ENCODE measurements at regions not wholly inside any gene's neighbourhood (a gene's known extent, or its start where the extent isn't known, plus 50 kb on each side); places are given as distances from the start of the nearest gene placed in this dataset.
A peak's percentile ranks its signal among the peaks of the same experiment; 100 is the strongest.
"Not testable (repeated sequence)": the region's sequence is repeated elsewhere in the genome, so short reads cannot be mapped to it uniquely, and the experiment has no call there.

DNA sequence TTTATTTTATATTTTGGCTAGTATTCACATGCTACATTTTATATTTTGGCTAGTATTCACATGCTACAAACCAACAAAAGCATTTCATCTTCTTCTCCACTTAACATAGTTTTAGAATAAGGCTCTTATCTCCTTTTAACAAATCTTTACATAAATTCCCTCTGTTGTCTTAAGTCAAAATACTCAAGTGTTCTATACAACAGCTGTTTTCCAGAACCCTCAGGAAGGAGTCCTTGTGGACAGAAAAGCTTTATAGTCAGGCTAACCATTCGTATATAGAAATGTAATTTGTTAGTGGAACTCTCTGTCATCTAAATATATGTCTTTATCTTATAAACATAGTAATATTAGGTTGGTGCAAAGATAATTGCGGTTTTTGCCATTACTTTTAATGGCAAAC lies 191.0 kb upstream of the FLRT2 start:
- DNase-seq = no peak

- no peak for DNase-seq
Observed at GRCh38 chr14:85342858-85343607, 186.9 kb upstream of the FLRT2 start.

DNA sequence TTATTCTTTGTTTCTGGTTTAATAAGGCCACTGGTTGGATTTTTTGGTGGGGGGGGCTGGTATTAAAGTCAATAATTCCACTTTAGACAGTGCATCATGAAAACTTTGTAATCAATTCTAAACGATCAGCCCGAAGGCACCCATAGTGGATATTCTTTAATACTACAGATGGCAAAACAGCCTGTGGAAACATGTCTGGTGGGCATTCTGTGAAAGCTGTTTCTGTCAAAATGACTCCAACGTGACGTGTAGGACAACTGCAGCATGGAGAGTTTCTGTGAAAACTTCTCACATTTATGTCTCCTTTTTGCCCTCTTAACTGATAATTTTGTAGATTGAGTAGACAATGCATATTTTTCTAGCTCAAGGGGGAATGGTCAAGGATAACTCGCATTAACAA lies 185.8 kb upstream of the FLRT2 start:
- DNase-seq = no peak

DNA sequence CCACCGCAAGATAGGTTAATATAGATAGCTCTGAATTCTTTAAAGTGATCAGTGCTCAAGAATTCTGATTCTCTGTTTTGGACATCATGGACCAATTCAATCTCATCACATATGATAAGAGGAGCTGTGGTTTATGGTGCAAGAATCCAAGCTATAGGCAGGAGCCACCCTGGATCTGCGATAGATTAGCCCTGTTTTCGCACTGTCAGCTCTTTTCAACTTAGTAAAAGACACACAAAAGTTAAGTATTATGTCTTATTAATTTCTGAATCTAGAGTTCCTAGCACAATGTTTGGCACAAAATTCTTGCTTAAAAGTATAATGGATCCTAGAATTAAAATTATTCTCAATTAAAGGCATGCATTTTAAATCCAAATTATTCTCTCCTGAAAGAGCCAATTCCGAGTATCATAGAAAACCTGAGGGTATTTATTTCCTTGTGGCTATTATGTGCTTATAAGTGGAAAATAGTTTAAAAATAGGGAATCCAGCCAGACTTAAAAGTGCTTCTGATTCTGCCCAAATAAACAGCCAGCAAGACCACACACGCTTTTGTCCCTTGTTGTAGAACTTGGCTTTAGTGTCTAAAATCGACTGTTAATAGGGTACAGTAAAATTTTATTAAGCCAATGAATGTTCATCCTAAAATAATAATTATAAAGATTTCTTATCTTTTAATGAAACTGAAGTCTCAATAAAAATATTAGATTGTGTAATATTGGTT lies 184.9 kb upstream of the FLRT2 start:
- no peak for DNase-seq

DNA sequence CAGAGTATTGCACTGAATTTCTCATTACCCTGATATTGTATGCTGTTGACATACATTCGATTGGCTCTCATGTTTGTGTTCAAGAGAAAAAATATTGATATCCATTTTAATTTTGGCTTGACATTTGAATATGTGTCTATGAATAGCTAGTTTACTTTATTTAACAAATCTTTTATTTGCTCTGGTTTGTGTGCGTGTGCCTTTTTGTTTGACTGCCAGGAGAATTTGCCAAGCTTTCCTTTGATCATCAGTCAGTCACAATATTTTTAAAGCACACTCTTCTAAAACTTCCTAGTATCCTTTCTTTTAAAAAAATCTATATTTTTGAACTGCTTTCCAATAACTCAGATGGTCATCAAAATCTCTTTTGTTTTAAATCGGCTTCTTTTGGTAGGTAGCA lies 179.3 kb upstream of the FLRT2 start:
- DNase-seq = no peak

- DNase-seq = not testable (repeated sequence)
Observed at GRCh38 chr14:85352588-85352987, 177.4 kb upstream of the FLRT2 start.

- no peak for DNase-seq
Observed at GRCh38 chr14:85357120-85357519, 172.8 kb upstream of the FLRT2 start.

DNA sequence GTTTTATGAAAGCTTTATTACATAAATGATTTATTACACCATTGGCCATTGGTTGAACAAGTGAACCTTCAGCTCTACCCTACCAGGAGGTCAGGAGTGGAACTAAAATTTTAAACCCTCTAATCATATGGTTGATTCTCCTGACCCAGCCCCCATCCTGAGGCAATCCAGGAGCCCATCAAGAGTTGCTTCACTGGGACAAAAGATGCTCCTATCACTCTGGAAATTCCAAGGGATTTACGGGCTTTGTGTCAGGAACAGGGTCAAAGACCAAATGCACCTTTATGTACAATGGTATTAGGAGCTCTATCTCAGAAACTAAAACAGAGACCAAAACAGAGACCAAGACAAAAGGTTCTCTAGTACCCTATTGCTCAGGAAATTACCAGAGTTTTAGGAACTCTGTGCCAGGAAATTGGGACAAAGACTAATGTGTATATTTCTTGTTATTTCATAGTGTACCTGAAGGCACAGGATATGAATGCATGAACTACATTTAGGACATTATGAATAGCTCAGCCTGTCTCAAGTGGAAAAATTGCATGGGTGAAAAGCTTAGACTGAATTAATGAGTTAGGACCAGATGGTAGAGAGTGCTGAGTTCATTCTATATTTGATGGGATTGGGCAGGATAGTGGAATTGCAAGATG lies 171.7 kb upstream of the FLRT2 start:
- no peak for DNase-seq

DNA sequence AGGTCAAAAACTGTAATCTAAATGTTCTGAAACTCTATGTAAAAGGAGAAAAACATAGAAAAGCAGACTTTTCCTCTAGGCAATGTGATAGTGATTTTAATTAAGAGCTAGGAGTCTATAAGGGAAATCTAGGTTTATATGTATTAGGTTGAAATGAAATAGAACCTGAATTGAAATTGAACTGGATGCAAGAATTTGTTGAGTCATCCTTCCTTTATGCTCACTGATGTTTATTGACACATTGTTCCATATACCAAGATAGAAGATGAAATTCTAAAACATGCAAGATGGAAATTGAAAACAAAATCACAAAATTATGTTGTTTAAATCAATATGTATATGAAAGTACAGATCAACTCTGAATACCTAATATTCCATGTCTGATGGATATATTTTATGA lies 170.4 kb upstream of the FLRT2 start:
- DNase-seq = no peak

DNA sequence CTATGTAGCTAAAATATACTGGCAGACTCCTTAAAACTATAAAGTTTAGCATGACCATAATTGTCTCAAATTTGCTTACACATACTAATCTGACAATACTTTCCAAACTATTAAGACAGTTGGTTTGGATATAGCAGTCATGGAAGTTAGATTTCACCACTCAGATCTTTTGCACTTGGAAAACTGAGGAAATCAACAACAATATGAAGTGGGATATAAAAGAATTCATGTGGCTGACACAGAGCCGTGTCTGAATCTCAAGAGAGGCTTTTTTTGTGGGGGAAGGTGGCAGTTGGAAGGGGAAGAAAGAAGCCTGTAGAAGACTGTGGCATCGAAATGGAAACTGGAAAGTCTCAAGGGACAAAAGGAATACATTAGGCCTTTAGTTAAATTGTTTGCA lies 166.6 kb upstream of the FLRT2 start:
- no peak for DNase-seq

- DNase-seq = no peak
Observed at GRCh38 chr14:85366226-85366625, 163.7 kb upstream of the FLRT2 start.

- DNase-seq = no peak
Observed at GRCh38 chr14:85380881-85381280, 149.1 kb upstream of the FLRT2 start.

DNA sequence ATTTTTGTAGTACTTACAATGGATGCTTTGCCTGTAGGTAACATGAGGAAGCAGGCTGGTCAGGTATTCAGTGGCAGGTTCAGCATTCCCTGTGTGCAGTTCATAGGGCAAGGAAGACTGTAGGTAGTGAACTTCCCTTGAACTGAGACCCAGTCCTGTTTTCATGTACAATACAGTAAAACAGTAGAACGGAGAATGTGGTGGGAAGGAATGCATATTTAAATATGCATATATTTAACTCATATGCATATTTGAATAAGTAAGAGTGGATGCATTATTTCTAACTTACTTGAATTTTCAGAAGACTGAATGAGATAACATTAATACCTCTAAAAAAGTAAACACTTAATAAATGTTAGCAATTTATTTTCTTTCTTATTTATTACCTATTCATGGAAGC lies 147.6 kb upstream of the FLRT2 start:
- no peak for DNase-seq

DNA sequence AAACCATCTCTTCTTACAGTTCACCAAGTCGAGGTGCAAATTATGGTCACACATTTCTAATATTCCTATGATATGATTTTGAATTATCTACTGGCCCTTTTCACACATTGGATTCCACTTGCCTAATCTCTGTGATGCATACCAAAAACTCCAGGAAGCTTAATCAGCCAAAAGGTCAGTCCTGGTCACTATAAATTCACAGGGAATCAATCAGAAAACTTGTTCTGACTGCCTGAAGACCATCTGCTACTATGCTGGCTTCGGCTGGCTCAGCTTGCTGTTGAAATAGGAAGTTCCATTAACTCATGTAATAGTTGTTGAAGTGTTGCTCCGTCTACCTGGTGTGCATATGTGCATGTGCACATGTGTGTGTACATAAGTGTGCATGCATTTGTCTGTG lies 142.8 kb upstream of the FLRT2 start:
- DNase-seq = no peak

GRCh38 chr14:85390236-85390635 lies 139.7 kb upstream of the FLRT2 start:
- DNase-seq = no peak

GRCh38 chr14:85391455-85391854 lies 138.5 kb upstream of the FLRT2 start:
- no peak for DNase-seq

- no peak for DNase-seq
Observed at GRCh38 chr14:85391892-85392291, 138.1 kb upstream of the FLRT2 start.

DNA sequence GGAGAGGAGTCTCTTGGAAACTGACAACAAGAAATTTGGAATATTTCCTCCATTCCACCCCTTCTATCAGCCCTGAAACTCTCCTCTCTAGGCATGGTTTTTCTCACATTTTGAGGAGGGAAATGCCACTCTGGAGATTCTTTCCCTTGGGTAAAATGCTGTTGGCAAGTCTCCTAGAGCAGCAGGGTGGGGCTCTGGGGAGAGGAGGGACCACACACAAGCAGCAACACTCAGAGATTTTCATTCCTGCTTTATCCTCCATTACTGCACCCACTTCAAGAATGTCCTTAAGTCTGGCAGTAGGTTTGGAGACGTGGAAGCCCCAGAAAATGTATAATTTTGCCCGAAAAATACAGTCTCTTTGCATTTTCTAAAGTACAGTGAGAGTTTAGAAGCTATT lies 130.8 kb upstream of the FLRT2 start:
- DNase-seq = no peak

GRCh38 chr14:85400678-85401077 lies 129.3 kb upstream of the FLRT2 start:
- no peak for DNase-seq

- DNase-seq = no peak
Observed at GRCh38 chr14:85401384-85401783, 128.6 kb upstream of the FLRT2 start.

GRCh38 chr14:85402569-85403162 lies 127.3 kb upstream of the FLRT2 start:
- peak; percentile 68 for DNase-seq

GRCh38 chr14:85409481-85410210 lies 120.3 kb upstream of the FLRT2 start:
- no peak for DNase-seq

DNA sequence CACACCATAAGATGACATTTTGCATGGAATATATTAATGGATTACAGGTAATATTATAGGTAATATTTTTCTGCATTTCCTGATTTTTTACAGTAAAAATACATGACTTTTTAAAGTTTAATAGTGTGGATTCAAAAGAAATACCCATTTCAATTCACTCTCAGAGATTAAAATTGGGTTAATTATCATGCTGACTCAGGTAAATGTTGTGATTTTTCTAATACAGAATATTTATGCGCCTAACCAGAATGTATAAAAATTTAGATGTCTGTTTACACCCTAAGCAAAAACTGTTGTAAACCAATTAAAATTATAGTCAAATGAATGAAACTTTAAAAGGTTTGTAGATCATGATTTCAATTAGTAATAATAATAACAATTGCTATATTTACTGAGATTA lies 117.2 kb upstream of the FLRT2 start:
- no peak for DNase-seq
